Limb (tissue), 2 donors: ENCODE measurements at regions not wholly inside any gene's neighbourhood (a gene's known extent, or its start where the extent isn't known, plus 50 kb on each side); places are given as distances from the start of the nearest gene placed in this dataset.
"Not testable (repeated sequence)": the region's sequence is repeated elsewhere in the genome, so short reads cannot be mapped to it uniquely, and the experiment has no call there.

Source experiments
- DNase-seq, 2 donors: peaks; one replicate each; pipeline ENCODE4 v3.0.0-alpha.2; 2016; ENCODE audit errors: extremely low spot score in 2 of 2

DNA sequence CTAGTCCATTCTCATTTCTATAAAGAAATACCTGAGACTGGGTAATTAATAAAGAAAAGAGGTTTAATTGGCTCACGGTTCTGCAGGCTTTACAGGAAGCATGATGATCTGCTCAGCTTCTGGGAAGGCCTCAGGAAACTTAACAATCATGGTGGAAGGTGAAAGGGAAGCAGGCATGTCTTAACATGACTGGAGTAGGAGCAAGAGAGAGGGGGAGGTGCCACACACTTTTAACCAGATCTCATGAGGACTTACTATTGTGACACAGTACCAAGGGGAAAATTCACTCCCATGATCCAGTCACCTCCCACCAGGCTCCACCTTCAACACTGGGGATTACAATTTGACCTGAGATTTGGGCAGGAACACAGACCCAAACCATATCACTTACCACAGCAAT is 310.1 kb downstream of the SH3GL2 start:
- DNase-seq, result not testable (repeated sequence)

DNA sequence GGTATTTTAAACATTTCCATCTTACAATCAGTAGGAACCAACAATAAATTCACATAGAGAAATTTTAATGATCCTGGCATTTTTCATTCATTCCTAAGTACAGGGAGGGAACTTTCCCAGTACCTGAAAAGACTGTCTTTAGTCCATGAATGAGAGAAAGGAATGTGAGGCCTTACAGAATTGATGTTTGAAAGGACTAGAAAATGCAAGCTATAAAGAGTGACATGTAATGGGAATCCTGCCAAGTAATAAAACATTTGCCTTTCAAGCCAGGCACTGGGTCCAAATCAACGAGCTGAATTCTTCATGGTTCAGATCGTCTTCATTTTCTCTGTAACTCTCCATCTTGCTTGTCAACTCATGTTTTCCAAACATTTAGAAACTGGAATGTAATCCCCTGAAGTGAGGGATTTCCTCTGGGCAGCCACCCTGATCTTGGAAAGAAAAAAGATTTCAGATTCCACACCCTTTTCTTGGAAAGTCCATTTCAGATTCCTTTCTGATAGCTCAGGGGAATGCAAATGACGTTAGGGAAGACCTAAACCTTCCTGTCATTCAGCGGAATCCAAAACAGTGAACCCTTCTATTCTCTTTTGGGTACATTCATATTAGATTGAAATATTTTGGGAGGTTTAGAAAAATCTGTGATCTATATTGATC is 315.8 kb downstream of the SH3GL2 start:
- DNase-seq, result no peak

DNA sequence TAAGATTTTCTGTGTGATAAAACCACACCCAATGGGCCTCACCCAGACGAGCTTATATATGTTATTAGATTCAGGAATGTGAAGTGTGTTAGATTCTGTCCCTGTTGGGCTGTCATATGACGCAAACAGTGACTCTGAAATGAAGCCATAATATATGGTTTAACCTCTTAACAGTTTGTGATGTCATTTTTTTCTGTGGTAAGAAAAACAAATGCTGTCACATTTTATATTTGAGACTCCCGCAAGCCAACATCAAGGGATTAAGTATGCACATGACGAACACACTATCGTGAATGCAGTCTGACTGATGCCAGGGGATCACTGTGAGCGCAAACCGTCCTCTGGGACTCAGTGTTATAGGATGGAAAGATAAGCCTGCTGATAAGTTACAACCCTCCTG is 321.7 kb downstream of the SH3GL2 start:
- no peak for DNase-seq

DNA sequence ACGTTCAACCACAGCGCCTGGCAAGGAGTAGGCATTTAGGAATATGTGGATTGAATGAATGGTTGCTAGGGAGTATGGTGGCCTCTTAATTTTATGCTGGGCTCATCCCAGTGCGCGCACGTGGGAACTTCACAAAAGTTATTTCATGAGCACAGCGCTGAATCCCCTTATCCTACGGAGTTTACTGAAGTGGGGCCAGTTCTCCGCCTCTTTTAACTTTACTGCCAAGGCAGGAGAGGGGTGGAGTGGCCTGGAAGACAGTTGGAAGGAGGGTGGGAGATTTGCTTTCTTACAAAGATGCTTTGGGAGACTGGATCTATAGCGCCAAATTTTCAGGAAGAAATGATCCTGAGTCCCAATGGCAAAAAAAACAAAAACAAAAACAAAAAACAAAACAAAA is 326.5 kb downstream of the SH3GL2 start:
- DNase-seq, result peak; percentile 27 to 62

DNA sequence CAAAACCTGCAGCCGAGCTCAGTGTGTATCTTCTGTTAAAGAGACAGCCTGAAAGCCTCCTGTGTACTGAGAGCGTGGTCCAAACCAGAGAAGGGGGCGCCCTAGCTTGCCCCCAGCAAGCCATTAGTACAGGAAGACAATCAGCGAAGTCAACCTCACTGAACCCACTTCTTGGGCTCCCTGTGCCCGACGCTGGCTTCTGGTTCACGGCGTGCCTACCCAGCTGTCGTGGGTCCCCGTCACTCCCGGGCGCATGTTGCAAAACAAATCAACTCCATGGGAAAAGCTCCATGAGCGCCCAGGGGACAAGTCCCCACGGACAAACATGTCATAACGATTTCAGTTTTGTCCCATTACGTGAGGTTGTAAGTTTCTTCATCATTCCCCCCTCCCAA is 326.9 kb downstream of the SH3GL2 start:
- no peak for DNase-seq

DNA sequence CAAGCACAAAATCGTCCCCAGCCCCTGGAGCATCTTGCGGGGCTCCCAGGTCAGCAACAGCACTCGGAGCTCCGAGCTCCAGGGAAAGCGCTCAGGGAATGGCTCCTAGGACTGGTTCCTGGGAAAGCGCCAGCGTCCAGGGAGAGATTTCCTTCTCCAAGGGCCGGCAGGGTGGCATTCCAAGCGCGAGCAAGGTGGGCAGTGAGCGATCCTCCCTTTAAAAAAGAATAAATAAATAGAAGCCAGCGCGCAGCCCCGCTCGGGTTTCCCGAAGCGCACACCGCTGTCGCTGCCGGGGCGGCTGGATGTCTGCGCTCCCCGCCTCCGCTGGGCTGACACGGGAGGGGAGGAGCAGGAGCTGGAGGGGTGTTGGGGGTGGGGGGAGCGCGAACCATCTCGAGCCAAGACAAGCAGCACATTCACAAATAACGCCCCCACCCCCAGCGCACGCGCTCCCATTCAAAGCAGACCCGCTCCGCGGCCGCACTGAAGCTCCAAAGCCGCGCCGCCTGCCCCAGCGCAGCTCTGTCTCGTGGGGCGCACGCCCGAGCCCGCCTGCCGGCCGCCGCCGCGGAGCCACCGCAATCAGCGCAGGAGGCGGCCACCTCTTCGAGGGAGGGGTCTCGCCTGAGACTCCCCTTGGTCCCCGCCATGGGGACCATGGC is 327.4 kb downstream of the SH3GL2 start:
- peak in 1 of 2 donors; percentile 72 for DNase-seq

DNA sequence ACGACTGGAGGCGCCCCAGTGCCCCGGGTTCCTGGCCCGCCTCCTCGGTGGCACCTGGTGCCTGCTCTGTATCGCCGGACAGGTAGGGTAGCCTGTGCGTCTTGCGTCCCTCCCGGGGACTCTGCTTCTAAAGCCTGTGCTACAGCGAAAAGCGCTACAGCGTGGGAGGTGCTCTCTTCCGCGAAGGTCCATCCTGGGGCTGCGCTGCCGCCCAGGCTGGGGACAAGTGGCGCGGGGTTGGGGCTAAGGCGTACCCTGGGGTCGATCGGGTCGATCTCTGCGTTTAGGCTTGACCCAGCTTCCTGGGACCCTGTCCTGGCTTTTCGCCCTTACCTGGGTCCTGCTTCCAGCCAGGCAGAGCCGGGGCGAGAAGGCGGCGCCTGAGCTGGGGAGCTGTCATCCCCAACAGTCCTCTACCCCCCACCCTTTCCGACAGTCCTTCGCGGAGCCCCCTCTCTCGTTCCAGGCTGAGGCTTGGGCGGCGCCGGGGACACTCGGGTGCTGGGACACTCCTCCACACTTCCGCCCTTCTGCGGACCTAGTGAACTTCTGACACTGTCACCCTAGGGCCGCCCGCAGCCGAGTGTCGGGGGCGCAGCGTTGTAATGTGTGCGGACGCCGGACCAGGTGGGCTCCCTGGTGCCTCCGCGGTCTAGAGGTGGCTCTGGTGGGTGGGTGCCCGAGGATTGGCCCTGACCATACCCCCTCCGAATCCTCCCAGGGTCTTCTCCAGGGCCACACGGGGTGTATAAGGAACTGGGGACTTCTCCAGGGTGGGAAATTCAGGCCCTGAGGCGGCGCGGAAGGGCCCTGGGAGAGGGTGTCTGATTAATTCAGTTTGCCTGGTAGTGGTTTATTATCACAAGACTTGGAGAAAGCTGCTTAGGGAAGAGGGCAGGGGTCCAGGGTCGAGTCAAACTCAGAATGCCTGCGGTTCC is 328.2 kb downstream of the SH3GL2 start:
- peak in 1 of 2 donors; percentile 39 for DNase-seq

DNA sequence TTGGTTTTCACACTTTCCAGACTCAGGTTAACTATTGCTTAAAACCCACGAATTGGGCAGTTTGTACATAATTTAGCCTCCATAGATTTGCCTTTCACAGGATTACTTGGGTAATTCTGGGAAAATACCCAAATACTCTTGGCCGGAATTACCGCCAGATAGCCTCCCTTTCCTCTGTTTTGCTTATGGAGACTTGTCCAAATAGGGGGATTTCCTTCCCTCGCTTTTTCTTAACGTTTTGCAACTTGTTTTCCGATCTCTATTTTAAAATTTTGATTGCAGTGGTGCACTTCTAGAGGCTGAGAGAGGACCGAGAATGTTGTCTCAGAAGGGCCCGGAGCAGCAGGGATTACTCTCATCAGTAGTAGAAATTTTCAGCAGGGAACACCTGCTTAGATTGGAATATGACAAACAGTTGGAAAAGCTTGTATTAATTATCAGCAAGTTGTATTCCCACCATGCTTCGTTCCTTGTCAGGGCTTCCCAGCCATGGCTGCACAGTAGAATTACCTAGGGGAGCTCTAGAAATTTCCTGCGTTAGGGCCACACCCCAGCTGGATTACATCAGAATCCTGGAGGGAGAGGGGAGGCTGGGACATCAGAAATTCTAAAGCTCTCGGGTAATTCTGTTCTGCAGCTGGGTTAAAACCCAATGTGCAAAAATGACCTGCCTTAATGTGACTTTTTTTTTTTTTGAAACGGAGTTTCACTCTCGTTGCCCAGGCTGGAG is 329.1 kb downstream of the SH3GL2 start:
- no peak for DNase-seq

DNA sequence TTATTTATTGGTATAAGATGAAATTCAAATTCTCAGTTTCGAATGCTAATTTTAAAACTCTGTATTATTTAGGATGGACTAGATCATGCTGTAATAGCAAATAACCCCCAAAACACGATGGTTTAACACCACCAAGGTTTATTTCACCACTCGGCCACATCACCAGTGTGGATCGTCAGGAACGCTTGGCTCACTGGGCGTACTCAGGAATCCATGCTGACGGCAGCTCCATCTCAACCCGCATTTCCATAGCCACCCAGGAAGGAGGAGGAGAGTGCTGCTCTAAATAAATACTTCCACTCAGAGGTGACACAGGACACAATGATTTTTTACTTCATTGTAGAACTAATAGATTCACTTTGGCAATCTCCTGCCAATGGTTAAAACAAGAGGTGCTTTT is 347.4 kb downstream of the SH3GL2 start:
- no peak for DNase-seq

DNA sequence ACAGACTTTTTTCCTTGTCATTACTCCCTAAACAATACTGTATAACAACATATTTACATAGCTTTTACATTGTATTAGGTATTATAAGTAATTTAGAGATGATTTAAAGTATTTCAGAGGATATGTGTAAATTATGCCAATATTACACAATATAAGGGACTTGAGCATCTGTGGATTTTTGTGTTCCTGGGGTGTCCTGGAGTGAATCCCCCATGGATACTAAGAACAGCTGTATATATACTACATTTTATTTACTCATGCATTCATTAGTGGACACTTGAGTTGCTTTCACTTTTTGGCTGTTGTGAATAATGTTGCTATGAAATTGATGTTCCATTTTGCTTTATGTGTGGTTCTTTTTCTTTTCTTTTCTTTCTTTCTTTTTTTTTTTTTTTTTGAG is 348.8 kb downstream of the SH3GL2 start:
- DNase-seq, result no peak

DNA sequence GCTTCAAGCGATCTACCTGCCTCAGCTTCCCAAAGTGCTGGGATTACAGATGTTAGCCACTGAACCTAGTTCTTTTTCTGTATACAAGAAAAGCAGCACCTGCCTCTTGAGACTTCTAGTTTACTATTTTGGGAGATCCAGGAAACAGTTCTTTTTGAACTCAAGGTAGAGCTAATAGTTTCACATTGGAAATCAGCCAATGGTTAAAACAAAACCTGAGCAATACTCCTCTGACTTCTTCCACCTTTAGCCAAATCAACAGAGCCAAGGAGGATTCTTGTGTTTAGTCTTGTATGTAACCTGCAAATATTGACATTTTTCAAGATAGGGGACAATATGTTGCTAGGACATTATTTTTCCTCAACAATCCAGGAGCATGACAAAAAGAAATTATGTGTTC is 349.4 kb downstream of the SH3GL2 start:
- DNase-seq, result no peak

DNA sequence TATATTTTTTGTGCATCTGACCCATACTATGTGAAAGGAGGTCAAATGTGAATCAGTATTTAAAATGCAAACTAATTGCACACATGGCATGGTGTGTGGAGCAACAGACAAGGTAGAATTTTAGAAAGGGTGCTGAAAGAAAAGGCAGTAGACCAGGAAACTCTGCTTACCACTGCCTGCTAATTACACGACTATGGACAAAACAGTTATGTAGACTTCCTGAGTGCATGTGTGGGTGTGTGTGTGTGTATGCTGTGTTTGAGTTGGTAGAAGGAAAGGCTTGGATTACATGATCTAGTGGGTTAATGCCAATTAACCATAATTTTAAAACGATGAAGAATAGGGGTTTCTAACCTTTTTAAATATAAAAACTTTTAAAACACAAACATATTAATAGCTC is 349.9 kb downstream of the SH3GL2 start:
- no peak for DNase-seq

DNA sequence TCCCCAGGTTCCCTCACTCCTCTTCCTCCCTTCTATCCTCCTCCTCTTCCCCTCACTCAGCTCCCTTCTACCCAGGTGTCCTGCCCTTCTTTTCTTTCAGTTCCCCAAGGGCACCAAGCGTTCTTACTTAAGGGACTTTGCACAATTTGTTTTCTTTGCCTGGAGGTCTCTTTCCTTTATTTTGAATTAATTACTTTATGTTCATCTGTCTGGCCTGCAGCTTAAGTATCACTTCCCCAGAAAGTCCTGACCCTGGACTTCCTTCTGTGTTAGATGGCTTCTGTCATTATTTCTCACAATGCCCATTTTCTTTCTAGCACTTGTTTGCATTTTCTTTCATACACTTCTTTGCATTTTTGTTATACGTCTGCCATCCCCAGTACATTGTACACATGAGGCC is 350.6 kb downstream of the SH3GL2 start:
- DNase-seq, result no peak

DNA sequence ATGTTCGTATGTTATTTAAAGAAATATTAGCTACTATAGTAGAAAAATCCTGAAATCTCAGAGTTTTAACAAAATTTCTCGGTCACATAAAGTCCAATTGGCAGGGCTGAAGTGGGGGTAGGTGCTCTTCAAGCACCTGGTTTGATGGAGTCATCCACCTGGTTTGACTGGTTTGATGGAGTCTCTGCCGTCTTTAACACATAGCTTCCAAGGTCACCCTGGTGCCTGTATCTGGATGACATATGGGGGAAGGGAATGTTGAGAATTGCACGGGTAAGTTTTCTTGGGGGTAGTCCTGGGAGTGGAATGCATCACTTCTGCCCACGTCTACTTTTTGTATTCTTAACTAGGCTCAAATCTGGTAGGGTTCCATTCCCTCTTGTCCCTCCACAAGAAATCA is 351.2 kb downstream of the SH3GL2 start:
- DNase-seq, result no peak

DNA sequence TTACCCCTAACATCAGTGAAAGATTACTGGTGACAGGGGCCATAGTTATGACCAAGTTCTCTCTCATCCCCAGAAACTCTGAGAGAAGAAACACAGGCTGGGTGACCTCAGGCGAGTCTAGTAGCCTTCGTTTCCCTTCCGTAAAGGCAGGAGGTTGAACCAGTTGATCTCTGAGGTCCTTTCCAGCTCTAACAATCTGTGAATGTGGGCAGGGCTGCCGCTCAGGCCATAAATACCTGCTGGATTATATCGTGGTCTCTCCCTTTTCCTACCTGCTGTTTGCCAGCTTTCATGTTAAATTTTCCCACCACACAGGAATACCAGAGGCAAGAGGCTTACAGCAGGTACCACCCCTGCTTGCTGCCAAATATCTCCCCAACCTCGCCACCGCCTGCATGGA is 357.5 kb downstream of the SH3GL2 start:
- DNase-seq, result no peak

DNA sequence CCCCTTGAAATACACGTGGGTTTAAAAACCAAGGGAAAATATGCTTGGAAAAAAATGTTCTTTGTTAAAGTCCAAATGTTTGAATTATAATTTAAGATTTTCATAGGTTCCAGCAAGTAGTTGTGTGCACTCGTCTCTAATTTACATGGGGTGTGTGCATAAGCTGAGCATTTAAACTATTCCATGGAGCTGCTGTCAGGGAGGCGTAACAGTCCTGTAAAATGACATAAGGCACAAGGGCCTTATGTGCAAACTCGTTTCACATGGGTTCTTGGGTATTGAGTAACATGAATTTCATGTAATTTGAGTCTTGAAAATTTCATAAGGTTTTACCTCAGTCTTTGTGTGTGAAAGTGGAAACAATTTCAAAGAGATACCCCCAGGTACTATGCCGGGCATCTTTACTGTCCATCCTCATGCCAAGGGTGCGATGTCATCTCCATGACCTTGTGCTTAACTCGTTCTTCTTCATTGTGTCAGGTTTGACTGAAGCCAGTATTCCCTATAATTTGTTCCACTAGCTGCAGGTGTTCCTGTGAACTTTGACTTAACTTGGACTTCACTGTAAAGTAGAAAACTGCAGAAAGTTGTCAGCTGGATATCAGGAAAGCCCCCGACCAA is 359.3 kb downstream of the SH3GL2 start:
- no peak for DNase-seq

DNA sequence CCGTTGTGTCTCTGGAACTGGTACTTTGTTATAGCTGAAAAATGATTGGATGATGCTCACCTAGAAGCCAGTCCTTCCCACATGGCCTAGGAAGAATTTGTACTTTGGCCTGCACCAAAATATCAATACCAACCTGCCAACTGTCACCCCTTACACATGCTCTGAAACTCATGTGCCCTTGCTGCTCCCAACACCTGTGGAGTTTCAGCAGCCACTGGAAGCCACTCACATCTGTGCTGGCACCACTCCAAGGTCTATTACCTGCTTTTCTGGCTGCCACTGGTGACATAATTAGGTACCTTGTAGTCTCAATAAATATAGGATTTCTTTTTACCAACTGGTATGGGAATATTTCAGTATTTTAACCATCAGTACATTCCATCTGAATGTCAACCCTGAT is 363.6 kb downstream of the SH3GL2 start:
- DNase-seq, result no peak

DNA sequence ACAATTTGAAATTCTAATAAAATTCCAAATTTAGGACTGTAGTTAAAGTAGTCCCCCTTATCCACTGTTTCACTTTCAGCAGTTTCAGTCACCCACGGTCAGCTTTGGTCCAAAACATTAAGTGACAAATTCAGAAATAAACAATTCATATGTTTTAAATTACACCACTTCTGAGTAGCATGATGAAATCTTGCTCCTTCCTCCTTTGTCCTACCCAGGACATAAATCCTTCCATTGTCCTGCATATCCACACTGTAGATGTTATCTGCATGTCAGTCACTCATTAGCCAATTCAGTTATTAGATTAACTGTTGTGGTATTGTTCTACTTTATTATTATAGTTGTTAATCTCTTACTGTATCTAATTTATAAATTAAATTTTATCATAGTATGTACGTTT is 376.5 kb downstream of the SH3GL2 start:
- DNase-seq, result no peak

DNA sequence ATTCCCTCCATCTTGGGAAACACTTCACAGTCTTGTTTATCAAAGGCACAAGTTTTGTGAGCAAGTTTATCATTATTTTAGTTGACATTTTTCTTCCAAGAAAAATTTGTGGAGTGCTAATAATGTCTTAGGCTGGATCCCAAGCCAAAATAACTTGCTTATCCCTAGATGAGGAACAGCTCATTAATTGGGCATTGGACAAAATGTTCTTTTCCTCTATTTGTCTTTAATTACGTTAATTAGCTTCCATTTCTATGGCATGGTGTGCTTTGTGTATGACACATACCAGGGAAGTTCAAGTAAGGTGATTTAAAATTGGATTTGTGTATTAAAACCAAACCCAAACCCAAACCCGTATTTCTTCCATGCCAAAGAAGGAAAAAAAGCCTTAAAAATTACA is 379.5 kb downstream of the SH3GL2 start:
- DNase-seq, result no peak

DNA sequence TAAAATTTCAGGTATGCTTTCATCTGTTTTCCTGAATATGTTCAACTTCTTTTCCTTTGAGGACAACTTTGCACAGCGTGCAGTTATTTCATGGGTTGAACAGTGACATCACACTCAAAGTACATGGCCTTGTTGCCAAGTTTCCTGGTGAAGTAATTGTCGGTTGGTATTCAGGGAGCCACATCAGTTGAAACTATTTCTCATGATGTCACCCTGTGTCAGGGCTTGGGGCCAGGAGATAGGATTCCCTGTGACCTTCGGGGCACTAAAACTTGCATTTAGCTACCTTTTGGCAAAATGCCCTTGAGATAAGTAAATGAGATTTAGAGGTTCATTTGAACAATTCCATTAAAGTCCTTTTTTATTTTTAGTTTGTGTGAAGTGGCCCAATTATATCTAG is 383.9 kb downstream of the SH3GL2 start:
- DNase-seq, result peak; percentile 27 to 40

DNA sequence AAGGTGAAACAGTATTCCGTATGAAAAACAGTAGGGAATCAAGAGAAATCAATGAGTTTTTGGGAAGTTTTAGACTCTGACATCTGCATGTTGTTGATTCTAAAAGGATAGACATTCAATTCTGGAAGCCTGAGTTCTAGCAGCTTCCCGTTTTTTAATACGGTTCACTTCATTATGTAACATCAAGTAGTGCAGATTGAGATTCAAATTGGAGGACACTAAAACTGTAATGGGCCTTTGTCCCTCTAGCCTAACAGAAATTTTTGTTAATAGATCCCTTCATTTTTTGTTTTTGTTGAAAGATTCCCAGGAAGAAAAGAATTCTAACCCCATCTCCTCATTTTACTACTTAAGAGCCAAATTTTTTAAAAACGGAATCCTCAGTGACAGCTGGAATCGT is 384.6 kb downstream of the SH3GL2 start:
- no peak for DNase-seq
